Stimulated activated CD8-positive, alpha-beta memory T cell treated with anti-CD3 and anti-CD28 coated beads, Interleukin-7, amount 100 ng/mL, for 24 hours (primary cell): ENCODE measurements at regions not wholly inside any gene's neighbourhood (a gene's known extent, or its start where the extent isn't known, plus 50 kb on each side); places are given as distances from the start of the nearest gene placed in this dataset.

Experiments
- DNase-seq: peaks from one replicate; pipeline ENCODE4 v3.0.0-alpha.2; 2020; ENCODE audit warnings: low read depth

GRCh38 chr15:96524676-96525417, 194.3 kb downstream of the NR2F2 start:
- DNase-seq: no peak

GRCh38 chr15:96535148-96535547, 204.6 kb downstream of the NR2F2 start:
- DNase-seq: no peak

GRCh38 chr15:96538491-96538890, 208.0 kb downstream of the NR2F2 start:
- no peak for DNase-seq

DNA sequence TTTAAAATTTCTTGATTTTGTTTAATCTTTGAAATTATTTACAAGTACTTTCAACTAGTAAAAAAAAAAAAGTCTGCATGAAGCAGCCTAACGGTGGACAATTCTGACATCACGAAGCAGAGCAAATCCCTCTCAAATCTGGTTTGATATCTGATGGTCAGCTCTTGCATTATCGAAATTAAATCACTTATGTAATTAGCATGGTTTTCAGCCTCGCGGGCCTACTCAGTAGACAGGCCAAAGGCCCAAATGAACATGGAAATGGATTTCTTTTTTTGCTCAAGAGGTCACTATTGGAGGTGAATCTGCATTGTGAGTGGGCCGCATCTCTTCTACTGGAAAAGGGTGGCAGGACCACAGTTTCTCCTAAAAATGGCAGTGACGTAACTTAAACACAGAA, 209.8 kb downstream of the NR2F2 start:
- DNase-seq: no peak

GRCh38 chr15:96542130-96542770, 211.8 kb downstream of the NR2F2 start:
- DNase-seq: no peak

DNA sequence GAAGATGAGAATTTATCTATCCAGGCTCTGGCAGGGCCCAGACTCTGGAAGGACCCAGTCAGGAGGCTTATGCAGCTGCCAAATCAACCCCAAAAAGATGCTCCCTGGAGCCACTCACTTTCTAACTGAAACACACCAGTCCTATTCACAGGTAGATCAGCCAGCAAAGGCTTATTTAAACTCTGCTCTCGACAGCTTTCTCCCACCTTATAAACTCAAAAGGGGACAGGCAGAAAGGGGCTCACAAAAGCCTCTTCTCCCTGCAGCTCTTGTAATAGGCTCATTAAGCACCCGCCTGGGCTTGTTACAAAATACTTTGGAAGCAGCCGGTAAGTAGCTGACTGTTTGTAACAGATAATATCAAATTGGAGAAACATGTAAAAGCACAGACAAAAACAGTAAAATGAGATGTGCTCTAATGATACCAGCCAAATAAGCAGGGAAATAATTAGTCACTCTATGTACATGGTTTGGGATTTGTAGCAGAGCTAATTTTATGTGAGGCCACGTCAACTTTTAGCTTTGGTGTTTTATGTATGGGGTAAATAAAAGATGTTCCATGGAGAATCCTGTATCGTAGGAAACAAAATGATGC, 213.8 kb downstream of the NR2F2 start:
- no peak for DNase-seq

- no peak for DNase-seq
These were observed 218.6 kb downstream of the NR2F2 start for GRCh38 chr15:96549136-96549535.

DNA sequence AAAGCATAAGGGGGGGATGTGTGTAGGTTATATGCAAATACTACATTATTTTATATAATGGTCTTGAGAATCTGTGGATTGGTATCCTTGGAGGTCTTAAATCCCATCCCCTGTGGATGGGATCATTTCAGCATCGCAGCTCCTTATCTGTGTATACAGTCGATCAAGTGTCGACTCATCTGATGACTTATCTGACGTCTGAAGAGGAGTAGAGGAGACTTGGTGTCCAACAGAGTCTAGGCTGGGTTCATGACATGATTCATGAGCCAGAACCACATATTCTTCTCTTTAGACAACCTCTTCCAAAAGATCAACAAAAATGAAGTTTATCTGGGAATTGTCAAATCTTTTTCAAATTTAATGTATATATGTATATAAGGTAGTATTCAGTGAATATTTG, 220.7 kb downstream of the NR2F2 start:
- DNase-seq: no peak

- DNase-seq: no peak
These were observed 221.2 kb downstream of the NR2F2 start for GRCh38 chr15:96551722-96552121.

- DNase-seq: no peak
These were observed 222.5 kb downstream of the NR2F2 start for GRCh38 chr15:96553006-96553405.

- DNase-seq: no peak
These were observed 223.0 kb downstream of the NR2F2 start for GRCh38 chr15:96553451-96553850.

DNA sequence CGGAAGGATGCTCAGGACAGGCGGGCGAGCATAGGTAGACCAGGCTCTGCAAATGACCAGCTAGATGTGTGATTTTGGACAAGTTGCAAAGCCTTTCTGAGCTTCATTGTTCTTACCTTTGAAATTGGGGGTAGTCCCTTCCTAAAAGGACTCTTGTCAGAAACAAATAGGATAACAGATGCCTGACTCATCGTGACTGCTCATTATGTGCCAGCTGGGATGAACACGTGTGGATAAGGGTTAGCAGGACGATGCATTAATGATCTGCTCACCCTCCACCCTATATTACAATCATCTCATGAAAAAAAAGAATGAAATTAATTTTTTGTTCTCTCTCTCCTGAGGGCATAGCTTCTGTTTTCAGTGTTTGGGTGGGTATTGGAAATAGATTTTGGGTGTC, 223.4 kb downstream of the NR2F2 start:
- DNase-seq: no peak

DNA sequence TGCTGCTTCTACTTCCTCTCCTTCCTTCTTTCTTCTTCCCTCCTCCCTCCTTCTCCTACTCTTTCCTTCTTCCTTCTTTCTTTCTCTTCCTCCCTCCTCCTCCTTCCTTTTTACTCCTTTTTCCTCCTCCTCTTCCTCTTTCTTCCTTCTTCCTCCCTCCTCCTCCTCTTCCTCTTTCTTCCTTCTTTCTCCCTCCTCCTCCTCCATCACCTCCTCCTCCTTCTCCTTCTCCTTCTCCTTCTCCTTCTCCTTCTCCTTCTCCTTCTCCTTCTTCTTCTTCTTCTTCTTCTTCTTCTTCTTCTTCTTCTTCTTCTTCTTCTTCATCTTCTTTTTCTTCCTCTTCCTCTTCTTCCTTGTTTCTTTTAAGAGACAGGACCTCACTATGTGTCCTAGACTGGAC, 224.0 kb downstream of the NR2F2 start:
- DNase-seq: no peak

GRCh38 chr15:96559087-96559486, 228.6 kb downstream of the NR2F2 start:
- no peak for DNase-seq

DNA sequence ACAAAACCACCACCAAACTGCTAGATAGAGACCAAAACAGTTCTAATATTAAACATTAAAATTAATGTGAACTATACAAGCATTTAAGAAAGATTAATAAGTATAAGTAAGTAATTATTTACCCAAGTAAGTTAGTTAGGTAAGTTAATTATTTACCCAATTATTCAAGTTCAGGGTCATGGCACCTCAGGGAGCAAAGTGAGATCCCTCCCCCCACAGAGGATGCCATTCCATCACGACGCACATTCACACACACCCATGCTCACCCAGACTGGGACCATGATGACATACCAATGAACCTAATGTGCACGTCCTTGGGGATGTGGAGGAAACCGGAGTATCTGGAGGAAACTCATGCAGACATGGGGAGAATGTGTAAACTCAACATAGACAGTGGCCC, 229.1 kb downstream of the NR2F2 start:
- no peak for DNase-seq

DNA sequence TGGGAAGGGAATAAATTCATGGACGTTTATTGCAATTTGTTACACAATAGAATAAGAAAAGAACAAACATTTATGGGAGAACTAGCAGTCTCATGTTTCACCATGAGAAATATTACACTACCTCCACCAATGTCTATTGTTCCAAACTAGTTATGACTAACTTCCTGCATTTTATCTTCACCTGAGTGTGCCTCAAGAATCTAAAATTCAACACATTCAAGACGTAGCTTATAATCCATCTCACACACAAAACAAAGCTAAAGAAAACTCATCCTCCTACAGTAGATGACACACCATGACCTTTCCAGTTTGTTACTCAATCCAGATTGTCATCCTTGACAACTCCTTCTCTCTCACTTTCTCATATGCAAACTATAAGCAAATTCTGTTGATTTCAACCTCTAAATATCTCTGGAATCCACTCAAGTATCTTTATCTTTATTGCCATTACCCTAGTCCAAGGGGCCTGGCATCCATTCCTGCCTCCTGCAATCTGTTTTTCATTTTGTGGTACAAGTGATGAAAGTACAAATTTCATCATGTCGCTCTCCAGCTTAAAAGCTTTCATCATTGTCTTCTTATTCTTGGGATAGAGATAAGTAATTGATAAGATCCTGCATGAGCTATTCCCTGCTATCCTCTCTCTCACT, 229.9 kb downstream of the NR2F2 start:
- no peak for DNase-seq

DNA sequence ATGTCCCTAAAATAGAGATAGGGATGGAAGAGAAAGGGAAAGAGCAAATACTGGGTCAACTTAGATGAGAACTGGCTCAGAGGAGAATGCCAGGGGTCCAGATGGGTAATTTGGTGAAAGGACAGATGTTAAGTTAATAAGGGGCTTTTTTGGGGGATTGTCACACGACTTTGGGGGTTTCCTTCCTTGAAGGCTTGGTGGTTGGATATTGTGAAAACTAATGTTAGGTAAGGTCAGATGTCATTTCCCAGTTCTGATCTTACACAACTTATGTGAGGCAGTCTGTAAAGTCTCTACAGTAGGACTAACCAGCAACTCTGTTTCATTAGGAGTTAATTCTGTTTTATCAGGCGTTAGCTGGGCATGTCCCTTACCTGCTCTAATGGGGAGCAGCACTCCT, 231.1 kb downstream of the NR2F2 start:
- DNase-seq: no peak

DNA sequence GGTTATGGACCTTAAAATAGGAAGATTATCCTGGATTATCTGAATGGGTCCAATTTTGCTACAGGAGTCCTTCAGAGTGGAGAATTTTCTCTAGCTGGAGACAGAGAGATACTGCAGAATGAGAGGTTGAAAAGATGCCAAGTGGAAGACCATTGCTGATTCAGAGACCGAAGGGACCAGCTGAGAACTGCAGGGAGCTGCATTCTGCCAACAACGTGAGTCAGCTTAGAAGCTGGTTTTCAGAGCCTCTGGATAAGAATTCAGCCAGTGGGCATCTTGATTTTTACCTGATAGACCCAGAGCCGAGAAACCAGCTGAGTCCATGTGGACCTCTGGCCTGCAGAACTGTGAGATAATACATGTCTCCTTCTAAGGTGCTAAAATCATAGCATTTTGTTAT, 234.0 kb downstream of the NR2F2 start:
- DNase-seq: no peak

DNA sequence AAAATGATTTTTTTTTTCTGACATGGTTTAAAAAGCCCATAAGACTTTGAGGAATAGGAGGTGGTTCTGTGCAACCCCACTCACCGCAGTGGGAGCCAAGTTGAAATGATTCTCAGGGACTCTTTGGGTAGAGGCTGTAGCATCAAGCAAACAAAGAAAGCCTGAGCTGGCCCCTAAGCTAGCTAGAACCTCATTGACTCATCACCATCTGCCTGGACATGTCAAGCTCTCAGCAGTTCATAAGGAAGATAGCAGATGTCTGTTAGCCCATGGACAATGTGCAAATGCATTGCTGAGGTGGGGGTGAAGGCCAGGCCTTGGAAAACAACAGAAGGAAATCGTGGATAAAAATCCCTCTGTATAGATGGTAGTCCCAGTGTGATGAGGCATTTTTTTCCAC, 234.8 kb downstream of the NR2F2 start:
- DNase-seq: no peak

DNA sequence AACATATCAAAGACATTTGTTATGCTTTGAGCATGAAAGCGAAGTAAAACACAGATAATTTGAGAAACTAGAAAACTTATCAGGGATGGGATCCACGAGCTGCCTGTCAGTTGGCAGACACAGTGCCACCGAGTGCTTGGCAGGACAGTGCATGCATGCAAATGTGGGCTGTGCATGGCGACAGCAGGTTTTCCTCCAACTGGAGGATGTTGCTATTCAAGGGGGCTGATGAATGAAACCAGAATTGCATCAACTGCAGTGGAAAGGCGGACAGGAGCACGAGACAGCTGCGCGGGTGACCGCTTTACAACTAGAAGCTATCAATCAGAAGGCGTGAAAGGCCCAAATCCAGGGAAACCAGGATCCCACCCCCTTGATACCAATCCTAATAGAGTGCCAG, 244.3 kb downstream of the NR2F2 start:
- DNase-seq: no peak

DNA sequence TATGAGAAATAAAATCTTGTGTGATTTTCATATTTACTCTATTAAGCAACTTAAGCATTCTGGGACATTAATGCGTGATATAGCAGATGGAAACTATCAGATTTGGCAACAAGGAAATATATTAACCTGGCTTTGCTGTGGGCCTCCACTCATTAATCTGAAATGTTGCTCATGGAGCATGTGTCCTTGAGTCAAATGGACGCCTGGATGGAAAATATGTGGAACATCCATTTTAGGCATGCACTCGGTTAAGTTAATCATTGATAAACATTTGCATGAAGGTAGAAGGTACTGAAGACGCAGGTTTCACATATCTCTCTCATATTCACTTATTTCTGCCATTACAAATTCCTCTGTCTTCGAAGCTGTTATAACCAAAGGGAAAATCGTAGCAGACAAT, 246.1 kb downstream of the NR2F2 start:
- DNase-seq: no peak

GRCh38 chr15:96578393-96578792, 247.9 kb downstream of the NR2F2 start:
- no peak for DNase-seq

DNA sequence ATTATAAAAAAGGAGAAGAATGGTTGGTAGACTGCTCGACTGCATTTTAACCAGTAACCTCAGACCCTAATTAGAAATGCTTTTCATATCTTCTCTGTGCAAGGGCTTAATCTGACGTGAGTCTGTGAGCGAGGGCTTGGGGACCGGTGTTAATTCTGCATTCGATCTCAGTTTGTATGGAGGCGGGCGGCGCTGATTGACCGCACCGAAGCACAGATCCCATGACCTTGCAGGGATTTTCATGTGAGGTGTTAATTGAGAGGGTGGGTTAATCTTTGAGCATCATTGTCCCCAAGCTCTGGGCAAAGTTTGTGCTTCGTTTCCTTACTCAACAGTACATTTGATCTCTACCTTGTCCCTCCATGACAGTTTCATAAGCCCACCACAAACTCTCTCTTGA, 250.9 kb downstream of the NR2F2 start:
- DNase-seq: no peak
